ENCODE measurements at regions not wholly inside any gene's neighbourhood (a gene's known extent, or its start where the extent isn't known, plus 50 kb on each side); places are given as distances from the start of the nearest gene placed in this dataset.

- TF ChIP-seq ZBED4 (CRISPR knock-in tag; IDR thresholded peaks at IDR 0.05; ENCODE audit: borderline replicate concordance) (peak; percentile 90; the same call in 1 of the 2 replicates), POLR2AphosphoS2 (IDR thresholded peaks at IDR 0.05; ENCODE audit: low read depth, low read length) (no peak), ZBTB44 (CRISPR knock-in tag; IDR thresholded peaks at IDR 0.05) (no peak), ZNF337 (CRISPR knock-in tag; IDR thresholded peaks at IDR 0.05; ENCODE audit: borderline replicate concordance, low read depth) (peak; percentile 45; the same call in 1 of the 2 replicates), KDM2A (CRISPR knock-in tag; IDR thresholded peaks at IDR 0.05; ENCODE audit: borderline replicate concordance, low read depth) (peak; percentile 67; the same call in 1 of the 2 replicates), GABPA (IDR thresholded peaks at IDR 0.05; ENCODE audit: low read depth, low read length) (no peak), GABPA (CRISPR knock-in tag; IDR thresholded peaks at IDR 0.05; ENCODE audit: low read depth) (peak; percentile 43; the same call in 1 of the 2 replicates), ZNF235 (CRISPR knock-in tag; IDR thresholded peaks at IDR 0.05; ENCODE audit: borderline replicate concordance) (no peak), ZEB1 (IDR thresholded peaks at IDR 0.05; ENCODE audit: insufficient replicate concordance, low read depth) (no peak), SAFB2 (CRISPR knock-in tag; IDR thresholded peaks at IDR 0.05; ENCODE audit: borderline replicate concordance, low read depth) (no peak), NR1H2 (CRISPR knock-in tag; IDR thresholded peaks at IDR 0.05; ENCODE audit: borderline replicate concordance, low read depth) (no peak), ZBTB1 (CRISPR knock-in tag; IDR thresholded peaks at IDR 0.05; ENCODE audit: borderline replicate concordance) (no peak), ZBTB2 (CRISPR knock-in tag; IDR thresholded peaks at IDR 0.05; ENCODE audit: low read depth) (no peak), MAFG (CRISPR knock-in tag; IDR thresholded peaks at IDR 0.05) (no peak), SNAPC4 (CRISPR knock-in tag; IDR thresholded peaks at IDR 0.05) (no peak), HNRNPH1 (optimal IDR thresholded peaks at IDR 0.05; ENCODE audit: low read depth, low read length) (no peak), TOE1 (CRISPR knock-in tag; IDR thresholded peaks at IDR 0.05) (no peak)
Measured at GRCh38 chr5:173753307-173754168, 134.6 kb upstream of the CPEB4 start (continued).

Measured in HepG2 (cell line).